ENCODE measurements at regions not wholly inside any gene's neighbourhood (a gene's known extent, or its start where the extent isn't known, plus 50 kb on each side); places are given as distances from the start of the nearest gene placed in this dataset.

DNA sequence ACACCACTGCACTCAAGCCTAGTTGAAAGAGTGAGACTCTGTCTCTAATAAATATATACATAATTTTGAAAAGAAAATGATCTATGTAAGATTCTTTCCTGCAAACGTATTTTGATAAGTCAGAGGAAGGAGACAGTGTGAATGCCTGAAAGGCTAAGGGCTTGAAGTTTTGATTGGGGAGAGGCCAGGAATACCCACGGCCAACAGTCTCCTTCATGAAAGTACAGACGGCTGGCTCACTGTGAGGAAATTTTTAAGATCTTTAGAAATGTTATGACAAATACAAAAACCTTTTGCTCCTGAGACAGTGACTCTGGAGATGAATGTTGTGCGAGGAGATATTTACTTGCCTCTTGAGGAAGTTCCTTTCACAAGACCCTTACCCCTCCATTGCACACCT, 111.4 kb upstream of the KLHL13 start:
- TF ChIP-seq POLR2A (IDR thresholded peaks at IDR 0.05): no peak
- TF ChIP-seq, protein P1, sequence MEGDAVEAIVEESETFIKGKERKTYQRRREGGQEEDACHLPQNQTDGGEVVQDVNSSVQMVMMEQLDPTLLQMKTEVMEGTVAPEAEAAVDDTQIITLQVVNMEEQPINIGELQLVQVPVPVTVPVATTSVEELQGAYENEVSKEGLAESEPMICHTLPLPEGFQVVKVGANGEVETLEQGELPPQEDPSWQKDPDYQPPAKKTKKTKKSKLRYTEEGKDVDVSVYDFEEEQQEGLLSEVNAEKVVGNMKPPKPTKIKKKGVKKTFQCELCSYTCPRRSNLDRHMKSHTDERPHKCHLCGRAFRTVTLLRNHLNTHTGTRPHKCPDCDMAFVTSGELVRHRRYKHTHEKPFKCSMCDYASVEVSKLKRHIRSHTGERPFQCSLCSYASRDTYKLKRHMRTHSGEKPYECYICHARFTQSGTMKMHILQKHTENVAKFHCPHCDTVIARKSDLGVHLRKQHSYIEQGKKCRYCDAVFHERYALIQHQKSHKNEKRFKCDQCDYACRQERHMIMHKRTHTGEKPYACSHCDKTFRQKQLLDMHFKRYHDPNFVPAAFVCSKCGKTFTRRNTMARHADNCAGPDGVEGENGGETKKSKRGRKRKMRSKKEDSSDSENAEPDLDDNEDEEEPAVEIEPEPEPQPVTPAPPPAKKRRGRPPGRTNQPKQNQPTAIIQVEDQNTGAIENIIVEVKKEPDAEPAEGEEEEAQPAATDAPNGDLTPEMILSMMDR (IDR thresholded peaks at IDR 0.05): no peak

Measured in ovary (tissue), 3 donors.